Heart left ventricle (tissue), 13 donors: ENCODE measurements at regions not wholly inside any gene's neighbourhood (a gene's known extent, or its start where the extent isn't known, plus 50 kb on each side); places are given as distances from the start of the nearest gene placed in this dataset.
"Not testable (repeated sequence)": the region's sequence is repeated elsewhere in the genome, so short reads cannot be mapped to it uniquely, and the experiment has no call there.

Experiments
- CTCF ChIP-seq, 12 donors: fragments of 200-600 bp; sonication (generic) in 4 of 12; IDR thresholded peaks; one replicate each; pipeline versions ENCODE4 v1.5.0 to v1.8.0; 2018 to 2022; ENCODE audit warnings: antibody characterized with exemption in 12 of 12, mild to moderate bottlenecking in 5 of 12
- POLR2A ChIP-seq, 2 donors: fragments of 450-650 bp; IDR thresholded peaks; one replicate each; pipeline ENCODE4 v1.6.1; 2017; ENCODE audit warnings: antibody characterized with exemption in 2 of 2, mild to moderate bottlenecking in 2 of 2, moderate library complexity in 2 of 2
- donor health status: ischemic (EF 13 %, LVEDD 7.1; RV severe dilation, severe dysfunction).
- donor health status: DM: no; HTN: yes; CAD: no.
- donor health status: DM: no; HTN: no; CAD: no.
- donor health status: ischemic (EF 25% LVEDD 6.9; RV normal size, moderate dysfunction).
- donor health status: ischemic (EF 25% LVEDD 5.7; RV mildly dilated, moderate dysfunction).
- donor health status: ischemic (EF 35%, LVEDD 5.7; RV mildly dilated, moderate dysfunction).
- donor health status: nonischemic (EF 11% LVEDD 7.7; RV severe dilation, severe dysfunction).
- donor health status: DM: yes; HTN: yes; CAD: no.
- donor health status: PGD.
- donor health status: ischemic (EF 29% LVEDD 5.4; RV normal size, mild dysfunction).
- donor health status: nonischemic (EF 23%, LVEDD 6.1; RV moderate dilation, normal function).

DNA sequence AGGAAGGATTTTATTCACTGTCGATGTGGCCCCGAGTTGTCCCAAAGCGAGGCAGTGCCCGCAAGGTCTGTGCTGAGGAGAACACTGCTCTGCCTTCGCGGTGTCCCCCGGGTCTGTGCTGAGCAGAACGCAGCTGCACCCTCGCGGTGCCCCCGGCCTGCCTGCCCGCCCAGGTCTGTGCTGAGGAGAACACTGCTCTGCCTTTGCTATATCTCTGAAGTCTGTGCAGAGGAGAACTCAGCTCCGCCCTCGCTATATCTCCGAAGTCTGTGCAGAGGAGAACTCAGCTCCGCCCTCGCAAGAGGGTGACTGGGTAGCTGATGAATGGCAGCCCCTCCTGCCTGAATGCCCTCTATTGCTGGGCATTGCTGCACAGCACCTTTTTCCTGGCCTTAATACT is 249.4 kb upstream of the POTED start:
- TF ChIP-seq POLR2A, CTCF (IDR thresholded peaks at IDR 0.05): not testable (repeated sequence)
